Stimulated activated naive CD8-positive, alpha-beta T cell treated with anti-CD3 and anti-CD28 coated beads, Interleukin-15, Interleukin-2, amounts not matched to agents 100 ng/mL and 50 ng/mL, for 24 hours (primary cell): ENCODE measurements at regions not wholly inside any gene's neighbourhood (a gene's known extent, or its start where the extent isn't known, plus 50 kb on each side); places are given as distances from the start of the nearest gene placed in this dataset.

Experiments used
- H3K27ac Mint-ChIP-seq: one replicate; pipeline ENCODE4 v1.8.0; 2021; ENCODE audit warnings: mild to moderate bottlenecking, mixed read lengths
- H3K27me3 Mint-ChIP-seq: one replicate; pipeline ENCODE4 v1.8.0; 2021; ENCODE audit warnings: mixed read lengths
- H3K36me3 Mint-ChIP-seq: one replicate; pipeline ENCODE4 v1.8.0; 2021; ENCODE audit warnings: low read depth, mixed read lengths
- H3K4me1 Mint-ChIP-seq: one replicate; pipeline ENCODE4 v1.8.0; 2021; ENCODE audit warnings: low read depth, mixed read lengths
- H3K4me3 Mint-ChIP-seq: one replicate; pipeline ENCODE4 v1.8.0; 2021; ENCODE audit warnings: mild to moderate bottlenecking, mixed read lengths
- H3K9me3 Mint-ChIP-seq: one replicate; pipeline ENCODE4 v1.8.0; 2021; ENCODE audit warnings: mixed read lengths

GRCh38 chr2:125584732-125585131, 1071.2 kb upstream of the GYPC start:
- no peaks in the 10 kb centered on the region for H3K4me1 Mint-ChIP-seq
- no peaks in the 10 kb centered on the region for H3K27me3 Mint-ChIP-seq
- H3K27ac Mint-ChIP-seq = no peak overlapping the region
- peaks cover 6% of the 10 kb centered on the region for H3K9me3 Mint-ChIP-seq
- no peak overlapping the region for H3K4me3 Mint-ChIP-seq
- no peaks in the 10 kb centered on the region for H3K36me3 Mint-ChIP-seq

- Mint-ChIP-seq H3K9me3 (peaks cover 17% of the 10 kb centered on the region), H3K36me3 (no peaks in the 10 kb centered on the region), H3K27ac (no peak overlapping the region), H3K27me3 (no peaks in the 10 kb centered on the region), H3K4me1 (no peaks in the 10 kb centered on the region), H3K4me3 (no peak overlapping the region)
Observed at GRCh38 chr2:125588780-125589179, 1067.2 kb upstream of the GYPC start.

GRCh38 chr2:125591954-125592353, 1064.0 kb upstream of the GYPC start:
- no peaks in the 10 kb centered on the region for H3K36me3 Mint-ChIP-seq
- H3K27ac Mint-ChIP-seq = no peak overlapping the region
- H3K9me3 Mint-ChIP-seq = peaks cover 17% of the 10 kb centered on the region
- H3K4me3 Mint-ChIP-seq = no peak overlapping the region
- H3K27me3 Mint-ChIP-seq = no peaks in the 10 kb centered on the region
- no peaks in the 10 kb centered on the region for H3K4me1 Mint-ChIP-seq

- H3K36me3 Mint-ChIP-seq = no peaks in the 10 kb centered on the region
- H3K27ac Mint-ChIP-seq = no peak overlapping the region
- H3K4me1 Mint-ChIP-seq = no peaks in the 10 kb centered on the region
- peaks cover 20% of the 10 kb centered on the region for H3K9me3 Mint-ChIP-seq
- H3K27me3 Mint-ChIP-seq = no peaks in the 10 kb centered on the region
- no peak overlapping the region for H3K4me3 Mint-ChIP-seq
Observed at GRCh38 chr2:125593036-125593435, 1062.9 kb upstream of the GYPC start.

- Mint-ChIP-seq H3K27me3 (no peaks in the 10 kb centered on the region), H3K9me3 (peaks cover 11% of the 10 kb centered on the region), H3K4me1 (no peaks in the 10 kb centered on the region), H3K36me3 (no peaks in the 10 kb centered on the region), H3K27ac (no peak overlapping the region), H3K4me3 (no peak overlapping the region)
Observed at GRCh38 chr2:125596612-125597011, 1059.3 kb upstream of the GYPC start.

- no peaks in the 10 kb centered on the region for H3K4me1 Mint-ChIP-seq
- no peak overlapping the region for H3K4me3 Mint-ChIP-seq
- no peaks in the 10 kb centered on the region for H3K36me3 Mint-ChIP-seq
- H3K27ac Mint-ChIP-seq = no peak overlapping the region
- H3K9me3 Mint-ChIP-seq = peaks cover 16% of the 10 kb centered on the region
- H3K27me3 Mint-ChIP-seq = no peaks in the 10 kb centered on the region
Observed at GRCh38 chr2:125615438-125615837, 1040.5 kb upstream of the GYPC start.

- Mint-ChIP-seq H3K4me1 (no peaks in the 10 kb centered on the region), H3K27ac (no peak overlapping the region), H3K4me3 (no peak overlapping the region), H3K27me3 (no peaks in the 10 kb centered on the region), H3K36me3 (no peaks in the 10 kb centered on the region), H3K9me3 (peaks cover 16% of the 10 kb centered on the region)
Observed at GRCh38 chr2:125630377-125630776, 1025.6 kb upstream of the GYPC start.

- Mint-ChIP-seq H3K4me3 (no peak overlapping the region), H3K9me3 (peaks cover 11% of the 10 kb centered on the region)
Observed at GRCh38 chr2:125634662-125635061, 1021.3 kb upstream of the GYPC start.

GRCh38 chr2:125638345-125638744, 1017.6 kb upstream of the GYPC start:
- H3K9me3 Mint-ChIP-seq = peaks cover 7% of the 10 kb centered on the region
- H3K27me3 Mint-ChIP-seq = no peaks in the 10 kb centered on the region
- no peak overlapping the region for H3K4me3 Mint-ChIP-seq

More at GRCh38 chr2:125634662-125635061, 1021.3 kb upstream of the GYPC start:
- H3K27ac Mint-ChIP-seq = no peak overlapping the region
- H3K27me3 Mint-ChIP-seq = no peaks in the 10 kb centered on the region
- no peaks in the 10 kb centered on the region for H3K4me1 Mint-ChIP-seq
- no peaks in the 10 kb centered on the region for H3K36me3 Mint-ChIP-seq

GRCh38 chr2:125642032-125642431, 1013.9 kb upstream of the GYPC start:
- Mint-ChIP-seq H3K4me1 (no peaks in the 10 kb centered on the region), H3K4me3 (no peak overlapping the region)

More at GRCh38 chr2:125638345-125638744, 1017.6 kb upstream of the GYPC start:
- Mint-ChIP-seq H3K36me3 (no peaks in the 10 kb centered on the region), H3K4me1 (no peaks in the 10 kb centered on the region), H3K27ac (no peak overlapping the region)

GRCh38 chr2:125643128-125643527, 1012.8 kb upstream of the GYPC start:
- Mint-ChIP-seq H3K27ac (no peak overlapping the region), H3K9me3 (peaks cover 3% of the 10 kb centered on the region), H3K4me1 (no peaks in the 10 kb centered on the region), H3K36me3 (no peaks in the 10 kb centered on the region), H3K4me3 (no peak overlapping the region), H3K27me3 (no peaks in the 10 kb centered on the region)

More at GRCh38 chr2:125642032-125642431, 1013.9 kb upstream of the GYPC start:
- no peaks in the 10 kb centered on the region for H3K36me3 Mint-ChIP-seq
- no peak overlapping the region for H3K27ac Mint-ChIP-seq
- H3K27me3 Mint-ChIP-seq = no peaks in the 10 kb centered on the region
- H3K9me3 Mint-ChIP-seq = peaks cover 3% of the 10 kb centered on the region

GRCh38 chr2:125643585-125643984, 1012.4 kb upstream of the GYPC start:
- H3K27me3 Mint-ChIP-seq = no peaks in the 10 kb centered on the region
- H3K4me3 Mint-ChIP-seq = no peak overlapping the region
- H3K4me1 Mint-ChIP-seq = no peaks in the 10 kb centered on the region
- H3K27ac Mint-ChIP-seq = no peak overlapping the region
- no peaks in the 10 kb centered on the region for H3K36me3 Mint-ChIP-seq
- H3K9me3 Mint-ChIP-seq = peaks cover 3% of the 10 kb centered on the region

- H3K9me3 Mint-ChIP-seq = no peaks in the 10 kb centered on the region
- no peaks in the 10 kb centered on the region for H3K27me3 Mint-ChIP-seq
- H3K27ac Mint-ChIP-seq = no peak overlapping the region
- H3K4me3 Mint-ChIP-seq = no peak overlapping the region
- H3K36me3 Mint-ChIP-seq = no peaks in the 10 kb centered on the region
- no peaks in the 10 kb centered on the region for H3K4me1 Mint-ChIP-seq
Observed at GRCh38 chr2:125644257-125644656, 1011.7 kb upstream of the GYPC start.

GRCh38 chr2:125652280-125652679, 1003.7 kb upstream of the GYPC start:
- no peak overlapping the region for H3K27ac Mint-ChIP-seq
- H3K4me1 Mint-ChIP-seq = no peaks in the 10 kb centered on the region
- H3K27me3 Mint-ChIP-seq = no peaks in the 10 kb centered on the region
- no peaks in the 10 kb centered on the region for H3K36me3 Mint-ChIP-seq
- H3K4me3 Mint-ChIP-seq = no peak overlapping the region
- peaks cover 9% of the 10 kb centered on the region for H3K9me3 Mint-ChIP-seq

GRCh38 chr2:125654226-125654625, 1001.7 kb upstream of the GYPC start:
- H3K4me3 Mint-ChIP-seq = no peak overlapping the region
- no peak overlapping the region for H3K27ac Mint-ChIP-seq
- H3K36me3 Mint-ChIP-seq = no peaks in the 10 kb centered on the region
- H3K9me3 Mint-ChIP-seq = peaks cover 13% of the 10 kb centered on the region
- H3K4me1 Mint-ChIP-seq = no peaks in the 10 kb centered on the region
- no peaks in the 10 kb centered on the region for H3K27me3 Mint-ChIP-seq

- H3K4me1 Mint-ChIP-seq = no peaks in the 10 kb centered on the region
- no peaks in the 10 kb centered on the region for H3K27me3 Mint-ChIP-seq
- no peaks in the 10 kb centered on the region for H3K36me3 Mint-ChIP-seq
- H3K27ac Mint-ChIP-seq = no peak overlapping the region
- no peak overlapping the region for H3K4me3 Mint-ChIP-seq
- H3K9me3 Mint-ChIP-seq = peaks cover 12% of the 10 kb centered on the region
Observed at GRCh38 chr2:125656190-125656589, 999.8 kb upstream of the GYPC start.
